ENCODE measurements at regions not wholly inside any gene's neighbourhood (a gene's known extent, or its start where the extent isn't known, plus 50 kb on each side); places are given as distances from the start of the nearest gene placed in this dataset.

DNA sequence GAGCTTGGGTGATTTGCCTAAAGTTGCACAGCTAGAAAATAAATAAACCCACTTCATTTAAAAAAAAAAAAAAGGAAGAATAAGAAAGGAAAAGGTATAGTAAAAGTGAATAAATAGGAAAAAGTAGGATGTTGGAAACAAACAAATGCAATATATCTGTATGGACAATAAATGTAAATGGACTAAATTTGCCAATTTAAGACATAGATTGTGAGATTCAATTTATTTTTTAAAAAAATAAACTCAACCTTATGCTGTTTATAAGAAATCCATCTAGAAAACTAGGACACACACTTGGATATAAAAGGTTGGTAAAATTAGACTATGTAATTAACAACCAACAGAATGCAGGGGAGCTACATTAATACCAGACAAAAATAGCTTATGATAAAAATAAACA, 300.0 kb downstream of the AJAP1 start:
- TF ChIP-seq CTCF (IDR thresholded peaks at IDR 0.05) = no peak
- TF ChIP-seq POLR2A (IDR thresholded peaks at IDR 0.05) = no peak

Data from body of pancreas (tissue), 4 donors.